NB4 (cell line): ENCODE measurements at regions not wholly inside any gene's neighbourhood (a gene's known extent, or its start where the extent isn't known, plus 50 kb on each side); places are given as distances from the start of the nearest gene placed in this dataset.

Experiments used
- DNase-seq: peaks from one replicate; pipeline ENCODE4 v3.0.0; 2010; ENCODE audit warnings: low read depth
- H3K4me3 ChIP-seq: one replicate; pipeline ENCODE4 v1.5.1; 2011; ENCODE audit warnings: mild to moderate bottlenecking, low read depth, low read length, moderate library complexity
- CTCF ChIP-seq: IDR thresholded peaks from one replicate; pipeline ENCODE4 v1.5.1; 2012; ENCODE audit warnings: low read depth, low read length
- MYC ChIP-seq: IDR thresholded peaks from 2 replicates; pipeline ENCODE4 v1.6.1; 2011; ENCODE audit warnings: low read depth, low read length
- POLR2A ChIP-seq: IDR thresholded peaks from 2 replicates; pipeline ENCODE4 v1.6.1; 2011; ENCODE audit warnings: mild to moderate bottlenecking; ENCODE audit not compliant: insufficient read length; ENCODE audit errors: extremely low read depth
- TF ChIP-seq, protein P1 (sequence below): IDR thresholded peaks from 2 replicates; pipeline ENCODE4 v1.6.1; 2011; ENCODE audit warnings: low read depth, low read length

GRCh38 chr14:94836849-94837248 lies 66.9 kb upstream of the GSC start:
- TF ChIP-seq MYC = no peak
- TF ChIP-seq, protein P1, sequence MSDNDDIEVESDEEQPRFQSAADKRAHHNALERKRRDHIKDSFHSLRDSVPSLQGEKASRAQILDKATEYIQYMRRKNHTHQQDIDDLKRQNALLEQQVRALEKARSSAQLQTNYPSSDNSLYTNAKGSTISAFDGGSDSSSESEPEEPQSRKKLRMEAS = no peak
- TF ChIP-seq CTCF = no peak
- no peak for DNase-seq
- H3K4me3 ChIP-seq = no peak overlapping the region

- no peak for DNase-seq
- no peak overlapping the region for H3K4me3 ChIP-seq
- no peak for TF ChIP-seq CTCF
- TF ChIP-seq, protein P1 = no peak
- no peak for TF ChIP-seq MYC
- TF ChIP-seq POLR2A = no peak
Observed at GRCh38 chr14:94833633-94834032, 63.7 kb upstream of the GSC start.

DNA sequence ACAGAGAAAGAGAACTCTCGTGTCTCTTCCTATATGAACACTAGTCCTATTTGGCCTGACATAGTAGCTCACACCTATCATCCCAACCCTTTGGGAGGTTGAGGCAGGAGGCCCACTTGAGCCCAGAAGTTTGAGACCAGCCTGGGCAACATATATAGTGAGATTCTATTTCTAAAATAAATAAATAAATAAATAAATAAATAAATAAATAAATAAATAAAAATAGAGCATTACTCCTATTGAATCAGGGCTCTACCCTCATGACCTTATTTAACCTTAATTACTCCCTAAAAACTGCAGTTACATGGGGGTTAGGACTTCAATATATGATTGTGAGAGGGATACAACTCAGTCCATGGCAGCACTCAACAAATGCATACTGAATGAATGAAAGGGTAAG lies 61.2 kb upstream of the GSC start:
- H3K4me3 ChIP-seq = no peak overlapping the region
- TF ChIP-seq, protein P1 = no peak
- TF ChIP-seq CTCF (no peak), MYC (no peak), POLR2A (no peak)
- no peak for DNase-seq

- no peak overlapping the region for H3K4me3 ChIP-seq
- DNase-seq = no peak
- TF ChIP-seq POLR2A = no peak
- TF ChIP-seq, protein P1 = no peak
- no peak for TF ChIP-seq MYC
- no peak for TF ChIP-seq CTCF
Observed at GRCh38 chr14:94827711-94828447, 58.0 kb upstream of the GSC start.

DNA sequence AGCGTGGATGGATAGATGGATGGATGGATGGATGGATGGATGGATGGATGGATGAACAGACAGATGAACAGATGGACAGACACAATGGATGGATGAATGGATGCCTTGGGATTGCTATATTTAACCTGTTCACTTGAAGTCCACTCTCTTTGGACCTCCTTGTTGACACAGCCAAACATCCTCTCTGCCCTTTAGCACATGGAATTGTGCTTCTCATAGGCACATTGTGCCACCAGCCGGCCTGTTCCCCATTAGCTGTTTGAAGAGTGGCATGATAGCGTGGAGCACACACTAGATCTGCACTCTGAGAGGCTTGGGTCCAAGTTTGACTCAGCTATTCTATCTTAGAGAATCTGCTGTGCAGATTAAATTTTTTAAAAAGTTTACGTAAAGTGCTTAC lies 56.9 kb upstream of the GSC start:
- TF ChIP-seq POLR2A (no peak), CTCF (no peak), MYC (no peak)
- TF ChIP-seq, protein P1 = no peak
- no peak overlapping the region for H3K4me3 ChIP-seq
- DNase-seq = no peak
